CD14-positive monocyte (primary cell): ENCODE measurements at regions not wholly inside any gene's neighbourhood (a gene's known extent, or its start where the extent isn't known, plus 50 kb on each side); places are given as distances from the start of the nearest gene placed in this dataset.

ENCODE experiments used
- DNase-seq, 3 donors: peaks; one replicate each; pipeline ENCODE4 v3.0.0-alpha.2; 2011 to 2022
- H2AFZ ChIP-seq: 2 replicates; pipeline ENCODE4 v1.6.0; 2012; ENCODE audit warnings: mild to moderate bottlenecking, low read depth, low read length, inconsistent platforms; ENCODE audit not compliant: insufficient read depth, poor library complexity, severe bottlenecking
- H3K27ac ChIP-seq, 2 donors: 1 replicate in 1 of 2; 2 replicates in 1 of 2; pipeline ENCODE4 v1.5.1; 2012 to 2013; ENCODE audit warnings: low read length in 2 of 2, control low read depth in 1 of 2, inconsistent platforms in 1 of 2, low read depth in 1 of 2, mild to moderate bottlenecking in 1 of 2
- H3K27me3 ChIP-seq, 2 donors: one replicate each; pipeline versions ENCODE4 v1.6.0 to v1.6.1; 2011 to 2013; ENCODE audit warnings: low read length in 2 of 2; ENCODE audit not compliant: control insufficient read depth in 2 of 2, insufficient read depth in 2 of 2
- H3K36me3 ChIP-seq, 2 donors: replicated peaks in 1 of 2; 1 replicate in 1 of 2; 2 replicates in 1 of 2; pipeline versions ENCODE4 v1.5.1 to v1.6.1; 2012 to 2013; ENCODE audit warnings: low read length in 2 of 2, control low read depth in 1 of 2, inconsistent platforms in 1 of 2, mild to moderate bottlenecking in 1 of 2; ENCODE audit not compliant: insufficient read depth in 2 of 2, control insufficient read depth in 1 of 2
- H3K4me1 ChIP-seq, 2 donors: 1 replicate in 1 of 2; 2 replicates in 1 of 2; pipeline versions ENCODE4 v1.5.1 to v1.6.1; 2012 to 2013; ENCODE audit warnings: low read length in 2 of 2, control low read depth in 1 of 2, inconsistent platforms in 1 of 2, mild to moderate bottlenecking in 1 of 2, moderate library complexity in 1 of 2; ENCODE audit not compliant: insufficient read depth in 2 of 2, control insufficient read depth in 1 of 2
- H3K4me2 ChIP-seq: replicated peaks from 2 replicates; pipeline ENCODE3; 2012; ENCODE audit warnings: low read length, moderate library complexity, mild to moderate bottlenecking; ENCODE audit not compliant: poor library complexity, severe bottlenecking; ENCODE audit errors: extremely low read depth
- H3K4me3 ChIP-seq, 3 experiments: fragments of 200-600 bp in 1 of 3; sonication (generic) in 1 of 3; replicated peaks in 1 of 3; 1 replicate in 2 of 3; 2 replicates in 1 of 3; pipeline ENCODE4 v1.5.1; 2011 to 2013; ENCODE audit warnings: low read length in 3 of 3, mild to moderate bottlenecking in 3 of 3, control low read depth in 2 of 3, low read depth in 2 of 3, inconsistent platforms in 1 of 3, moderate library complexity in 1 of 3
- H3K79me2 ChIP-seq: 2 replicates; pipeline ENCODE4 v1.6.0; 2012; ENCODE audit warnings: mild to moderate bottlenecking, control low read depth, inconsistent platforms, low read length, moderate library complexity; ENCODE audit not compliant: insufficient read depth
- H3K9ac ChIP-seq: 2 replicates; pipeline ENCODE4 v1.6.0; 2017; ENCODE audit warnings: low read length, mild to moderate bottlenecking; ENCODE audit not compliant: insufficient read depth, poor library complexity, severe bottlenecking
- H3K9me3 ChIP-seq, 2 donors: replicated peaks in 1 of 2; 1 replicate in 1 of 2; 2 replicates in 1 of 2; pipeline versions ENCODE4 v1.5.1 to v1.6.1; 2012 to 2013; ENCODE audit warnings: low read length in 2 of 2, control low read depth in 1 of 2; ENCODE audit not compliant: control insufficient read depth in 1 of 2, insufficient read depth in 1 of 2
- H4K20me1 ChIP-seq: 2 replicates; pipeline ENCODE4 v1.6.0; 2012; ENCODE audit warnings: mild to moderate bottlenecking, low read length, control low read depth, moderate library complexity; ENCODE audit not compliant: insufficient read depth
- H3K27ac Mint-ChIP-seq, 7 donors: one replicate each; pipeline ENCODE4 v1.8.0; 2020; ENCODE audit warnings: mild to moderate bottlenecking in 7 of 7, mixed read lengths in 7 of 7, moderate library complexity in 6 of 7, inconsistent platforms in 2 of 7
- H3K27me3 Mint-ChIP-seq, 3 donors: one replicate each; pipeline ENCODE4 v1.8.0; 2021 to 2022; ENCODE audit warnings: low read depth in 3 of 3, mild to moderate bottlenecking in 3 of 3, mixed read lengths in 3 of 3, moderate library complexity in 3 of 3, inconsistent platforms in 1 of 3
- H3K36me3 Mint-ChIP-seq, 2 donors: one replicate each; pipeline ENCODE4 v1.8.0; 2020; ENCODE audit warnings: mixed read lengths in 2 of 2, inconsistent platforms in 1 of 2, mild to moderate bottlenecking in 1 of 2
- H3K4me1 Mint-ChIP-seq: one replicate; pipeline ENCODE4 v1.8.0; 2020; ENCODE audit warnings: mild to moderate bottlenecking, mixed read lengths
- H3K4me3 Mint-ChIP-seq, 2 donors: one replicate each; pipeline ENCODE4 v1.8.0; 2020; ENCODE audit warnings: mild to moderate bottlenecking in 2 of 2, mixed read lengths in 2 of 2, moderate library complexity in 1 of 2
- H3K9me3 Mint-ChIP-seq, 7 donors: one replicate each; pipeline ENCODE4 v1.8.0; 2020 to 2022; ENCODE audit warnings: mixed read lengths in 7 of 7, mild to moderate bottlenecking in 6 of 7, moderate library complexity in 6 of 7, inconsistent platforms in 2 of 7
- CTCF ChIP-seq: fragments of 200-600 bp; IDR thresholded peaks from one replicate; pipeline ENCODE4 v1.8.0; 2022; ENCODE audit warnings: antibody characterized with exemption, mild to moderate bottlenecking
- WGBS: methylation state at CpG from one replicate; pipeline ENCODE4 v1.1.5; 2013; ENCODE audit warnings: missing lambda C conversion rate; ENCODE audit not compliant: insufficient coverage; 5-methylcytosine and 5-hydroxymethylcytosine counted together
- intact Hi-C, 2 donors: fragments of 100-400 bp; cut with micrococcal nuclease; formaldehyde crosslinking; loops; one replicate each; pipeline versions ENCODE4 v1.15.0 to v1.15.1; 2023

- peaks cover 0 to 2% (median 0%) of the 10 kb centered on the region in 7 donors for H3K9me3 Mint-ChIP-seq
- intact Hi-C loops, result no loop called here
- no peak overlapping the region for H3K27ac Mint-ChIP-seq
- no peaks in the 10 kb centered on the region for H3K27me3 ChIP-seq
- no peaks in the 10 kb centered on the region for H4K20me1 ChIP-seq
- H3K9me3 ChIP-seq, result no peaks in the 10 kb centered on the region
- H3K36me3 Mint-ChIP-seq, result no peaks in the 10 kb centered on the region
- peaks cover 0 to 2% (median 2%) of the 10 kb centered on the region in 3 donors for H3K27me3 Mint-ChIP-seq
- no peaks in the 10 kb centered on the region for H3K4me1 ChIP-seq
- H3K79me2 ChIP-seq, result no peaks in the 10 kb centered on the region
- no peak overlapping the region for H3K4me3 Mint-ChIP-seq
- H3K4me3 ChIP-seq, result no peak overlapping the region
- H3K4me2 ChIP-seq, result no peak overlapping the region
- DNase-seq, result no peak
- TF ChIP-seq CTCF, result no peak
- H2AFZ ChIP-seq, result no peak overlapping the region
- no CpG with 5 or more reads among the region's 2 CpGs for WGBS
- no peaks in the 10 kb centered on the region for H3K36me3 ChIP-seq
- no peaks in the 10 kb centered on the region for H3K4me1 Mint-ChIP-seq
- no peak overlapping the region for H3K9ac ChIP-seq
- no peak overlapping the region for H3K27ac ChIP-seq
Measured at GRCh38 chr7:96869538-96869937, 135.8 kb upstream of the DLX6 start.

- H3K4me3 Mint-ChIP-seq, result no peak overlapping the region
- H3K27me3 Mint-ChIP-seq, result peaks cover 0 to 2% (median 2%) of the 10 kb centered on the region in 3 donors
- H3K79me2 ChIP-seq, result no peaks in the 10 kb centered on the region
- H3K9me3 Mint-ChIP-seq, result peaks cover 0 to 2% (median 0%) of the 10 kb centered on the region in 7 donors
- no peak overlapping the region for H3K4me3 ChIP-seq
- no peaks in the 10 kb centered on the region for H3K27me3 ChIP-seq
- no peaks in the 10 kb centered on the region for H3K36me3 ChIP-seq
- H3K36me3 Mint-ChIP-seq, result no peaks in the 10 kb centered on the region
- TF ChIP-seq CTCF, result no peak
- H2AFZ ChIP-seq, result no peak overlapping the region
- DNase-seq, result no peak
- H3K27ac ChIP-seq, result no peak overlapping the region
- H3K4me2 ChIP-seq, result no peak overlapping the region
- intact Hi-C loops, result no loop called here
- WGBS, result no CpG with 5 or more reads among the region's 2 CpGs
- no peak overlapping the region for H3K27ac Mint-ChIP-seq
- H4K20me1 ChIP-seq, result no peaks in the 10 kb centered on the region
- no peaks in the 10 kb centered on the region for H3K9me3 ChIP-seq
- no peak overlapping the region for H3K9ac ChIP-seq
- H3K4me1 ChIP-seq, result no peaks in the 10 kb centered on the region
- H3K4me1 Mint-ChIP-seq, result no peaks in the 10 kb centered on the region
Measured at GRCh38 chr7:96870185-96870584, 135.2 kb upstream of the DLX6 start.
